PC-9 (cell line): ENCODE measurements at regions not wholly inside any gene's neighbourhood (a gene's known extent, or its start where the extent isn't known, plus 50 kb on each side); places are given as distances from the start of the nearest gene placed in this dataset.

Experiments used
- BruUV-seq: library from RNA; stranded (reverse); fragments of 400-500 nt; replicated peaks from 2 replicates; lab custom pipeline; 2021; lab: Mats Ljungman, UMichigan
- CTCF ChIA-PET: fragments of 300-600 bp; sonication (Branson Sonifier 250); formaldehyde crosslinking; loops from one replicate; lab custom pipeline; 2022; ENCODE audit warnings: antibody characterized with exemption; lab: Charles Lee
- POLR2A ChIA-PET: fragments of 300-600 bp; sonication (Branson Sonifier 250); formaldehyde crosslinking; loops from one replicate; lab custom pipeline; 2022; ENCODE audit warnings: antibody characterized with exemption; ENCODE audit not compliant: unreplicated experiment; lab: Charles Lee
- DNase-seq, 2 experiments: peaks; one replicate each; pipeline versions ENCODE4 v3.0.0 to v3.0.0-alpha.2; 2015 to 2022; ENCODE audit warnings: mixed read lengths in 1 of 2
- H2AFZ ChIP-seq: fragments of 200-600 bp; sonication (generic); 2 replicates; pipeline ENCODE4 v1.8.1; 2017; ENCODE audit warnings: antibody characterized with exemption
- H3F3A ChIP-seq: fragments of 200-600 bp; sonication (generic); 2 replicates; pipeline ENCODE4 v1.8.1; 2017; ENCODE audit warnings: antibody characterized with exemption, mild to moderate bottlenecking, low read depth; ENCODE audit not compliant: insufficient read depth
- H3K27ac ChIP-seq: fragments of 200-600 bp; sonication (generic); 2 replicates; pipeline ENCODE4 v1.6.1; 2016; ENCODE audit warnings: mixed run types
- H3K27me3 ChIP-seq: fragments of 200-600 bp; sonication (generic); 2 replicates; pipeline ENCODE4 v1.6.1; 2016; ENCODE audit warnings: low read depth, mixed run types; ENCODE audit not compliant: insufficient read depth
- H3K36me3 ChIP-seq: fragments of 200-600 bp; sonication (generic); 2 replicates; pipeline ENCODE4 v1.6.1; 2016; ENCODE audit warnings: low read depth, mixed run types
- H3K4me1 ChIP-seq: fragments of 200-600 bp; sonication (generic); replicated peaks from 2 replicates; pipeline ENCODE4 v1.6.1; 2016; ENCODE audit warnings: mixed run types; ENCODE audit not compliant: insufficient read depth
- H3K4me2 ChIP-seq: fragments of 200-600 bp; sonication (generic); 2 replicates; pipeline ENCODE4 v1.6.1; 2017; ENCODE audit warnings: mixed run types
- H3K4me3 ChIP-seq: fragments of 200-600 bp; sonication (generic); 2 replicates; pipeline ENCODE4 v1.6.1; 2016; ENCODE audit warnings: mixed run types
- H3K79me2 ChIP-seq: fragments of 200-600 bp; sonication (generic); 2 replicates; pipeline ENCODE4 v1.6.1; 2017; ENCODE audit warnings: low read depth, mixed run types
- H3K9me2 ChIP-seq: fragments of 200-600 bp; sonication (generic); 2 replicates; pipeline ENCODE4 v1.8.1; 2017; ENCODE audit warnings: mild to moderate bottlenecking; ENCODE audit not compliant: insufficient read depth
- H3K9me3 ChIP-seq: fragments of 200-600 bp; sonication (generic); 2 replicates; pipeline ENCODE4 v1.8.1; 2016; ENCODE audit warnings: low read depth; ENCODE audit not compliant: insufficient read depth
- H4K20me1 ChIP-seq: fragments of 200-600 bp; sonication (generic); 2 replicates; pipeline ENCODE4 v1.8.1; 2017; ENCODE audit not compliant: insufficient read depth
- CTCF ChIP-seq: fragments of 200-600 bp; sonication (generic); conservative IDR thresholded peaks from 2 replicates; pipeline ENCODE4 v1.6.1; 2017; ENCODE audit warnings: mixed run types, antibody characterized with exemption, mild to moderate bottlenecking, moderate library complexity
- EZH2 ChIP-seq: fragments of 200-600 bp; sonication (generic); IDR thresholded peaks from 2 replicates; pipeline ENCODE4 v1.8.0; 2017; ENCODE audit warnings: antibody characterized with exemption, low read depth
- intact Hi-C: fragments of 100-400 bp; cut with micrococcal nuclease; formaldehyde crosslinking; loops from one replicate; pipeline ENCODE4 v1.10.0; 2022; ENCODE audit not compliant: unreplicated experiment

- DNase-seq = no peak
- BruUV-seq = no TSS peak
- H3K27me3 ChIP-seq = 0 out of 2 replicates have a peak, but pooled peaks cover 3% of the 10 kb centered on the region
- H3K9me2 ChIP-seq = no peaks in the 10 kb centered on the region
- H4K20me1 ChIP-seq = no peaks in the 10 kb centered on the region
- H3K4me2 ChIP-seq = no peak overlapping the region
- TF ChIP-seq EZH2 (no peak), CTCF (no peak)
- no peaks in the 10 kb centered on the region for H3F3A ChIP-seq
- no peak overlapping the region for H2AFZ ChIP-seq
- no peaks in the 10 kb centered on the region for H3K36me3 ChIP-seq
- intact Hi-C loops = no loop called here
- ChIA-PET POLR2A (no interaction called here), CTCF (no interaction called here)
- H3K79me2 ChIP-seq = no peaks in the 10 kb centered on the region
- H3K4me3 ChIP-seq = no peak overlapping the region
- no peak overlapping the region for H3K27ac ChIP-seq
- H3K4me1 ChIP-seq = no peaks in the 10 kb centered on the region
- no peaks in the 10 kb centered on the region for H3K9me3 ChIP-seq
These were observed 178.2 kb downstream of the SUCLG1 start for GRCh38 chr2:84280873-84281272.

GRCh38 chr2:84278386-84278785 is 180.7 kb downstream of the SUCLG1 start:
- Histone ChIP-seq H3K27me3 (0 out of 2 replicates have a peak, but pooled peaks cover 3% of the 10 kb centered on the region), H3K4me1 (no peaks in the 10 kb centered on the region), H3K79me2 (no peaks in the 10 kb centered on the region), H2AFZ (no peak overlapping the region), H3K4me2 (no peak overlapping the region), H3K27ac (no peak overlapping the region), H3F3A (no peaks in the 10 kb centered on the region), H3K4me3 (no peak overlapping the region), H3K36me3 (no peaks in the 10 kb centered on the region), H3K9me2 (no peaks in the 10 kb centered on the region), H3K9me3 (no peaks in the 10 kb centered on the region), H4K20me1 (no peaks in the 10 kb centered on the region)
- intact Hi-C loops = no loop called here
- ChIA-PET CTCF (no interaction called here), POLR2A (no interaction called here)
- no TSS peak for BruUV-seq
- no peak for TF ChIP-seq CTCF
- no peak for DNase-seq

GRCh38 chr2:84276590-84277255 is 182.4 kb downstream of the SUCLG1 start:
- Histone ChIP-seq H3K9me2 (no peaks in the 10 kb centered on the region), H3K79me2 (no peaks in the 10 kb centered on the region), H3K27ac (no peak overlapping the region), H3K4me3 (no peak overlapping the region), H3F3A (no peaks in the 10 kb centered on the region), H2AFZ (no peak overlapping the region), H3K4me1 (no peaks in the 10 kb centered on the region), H3K36me3 (no peaks in the 10 kb centered on the region), H3K27me3 (peaks cover 7% of the 10 kb centered on the region; the same call in 1 of the 2 replicates), H4K20me1 (no peaks in the 10 kb centered on the region), H3K4me2 (no peak overlapping the region), H3K9me3 (no peaks in the 10 kb centered on the region)
- no peak for DNase-seq
- BruUV-seq = no TSS peak
- intact Hi-C loops = no loop called here
- POLR2A ChIA-PET = no interaction called here
- CTCF ChIA-PET = no interaction called here
- no peak for TF ChIP-seq CTCF
- TF ChIP-seq EZH2 = no peak
